ENCODE measurements at regions not wholly inside any gene's neighbourhood (a gene's known extent, or its start where the extent isn't known, plus 50 kb on each side); places are given as distances from the start of the nearest gene placed in this dataset.

GRCh38 chr14:97624985-97625384, 827.8 kb downstream of the VRK1 start:
- no peak for DNase-seq (ENCODE audit: low read depth, low spot score)
- TF ChIP-seq YY1 (IDR thresholded peaks at IDR 0.05; ENCODE audit: insufficient read depth, insufficient read length) = no peak

GRCh38 chr14:97625477-97625876, 828.3 kb downstream of the VRK1 start:
- no peak for DNase-seq (ENCODE audit: low read depth, low spot score)
- no peak for TF ChIP-seq SUZ12 (IDR thresholded peaks at IDR 0.05; ENCODE audit: extremely low read depth, insufficient read depth, insufficient read length)
- TF ChIP-seq YY1 (IDR thresholded peaks at IDR 0.05; ENCODE audit: insufficient read depth, insufficient read length) = no peak
- TF ChIP-seq ZNF274 (IDR thresholded peaks at IDR 0.05; ENCODE audit: low read depth, low read length) = no peak
- H3K27me3 ChIP-seq (ENCODE audit: insufficient read depth, insufficient read length) = no peaks in the 10 kb centered on the region
- H3K36me3 ChIP-seq (ENCODE audit: insufficient read depth, insufficient read length, low read length) = no peaks in the 10 kb centered on the region
- no peak overlapping the region for H3K4me3 ChIP-seq (ENCODE audit: insufficient read length, low read depth)
- no peaks in the 10 kb centered on the region for H3K4me1 ChIP-seq (ENCODE audit: insufficient read depth, insufficient read length)
- no peak overlapping the region for H3K9ac ChIP-seq (ENCODE audit: insufficient read length, low read depth)
- no peaks in the 10 kb centered on the region; the same call in 1 of the 2 replicates for H3K9me3 ChIP-seq (ENCODE audit: insufficient read depth, low read length)

More at GRCh38 chr14:97624985-97625384, 827.8 kb downstream of the VRK1 start:
- no peaks in the 10 kb centered on the region for H3K4me1 ChIP-seq (ENCODE audit: insufficient read depth, insufficient read length)
- H3K9me3 ChIP-seq (ENCODE audit: insufficient read depth, low read length) = no peaks in the 10 kb centered on the region; the same call in 1 of the 2 replicates
- no peaks in the 10 kb centered on the region for H3K27me3 ChIP-seq (ENCODE audit: insufficient read depth, insufficient read length)
- no peaks in the 10 kb centered on the region for H3K36me3 ChIP-seq (ENCODE audit: insufficient read depth, insufficient read length, low read length)
- H3K9ac ChIP-seq (ENCODE audit: insufficient read length, low read depth) = no peak overlapping the region
- no peak overlapping the region for H3K4me3 ChIP-seq (ENCODE audit: insufficient read length, low read depth)

GRCh38 chr14:97626088-97626487, 828.9 kb downstream of the VRK1 start:
- TF ChIP-seq YY1 (IDR thresholded peaks at IDR 0.05; ENCODE audit: insufficient read depth, insufficient read length) (no peak), ZNF274 (IDR thresholded peaks at IDR 0.05; ENCODE audit: low read depth, low read length) (no peak), SUZ12 (IDR thresholded peaks at IDR 0.05; ENCODE audit: extremely low read depth, insufficient read depth, insufficient read length) (no peak)

GRCh38 chr14:97630249-97630648, 833.1 kb downstream of the VRK1 start:
- Histone ChIP-seq H3K4me1 (ENCODE audit: insufficient read depth, insufficient read length) (no peaks in the 10 kb centered on the region), H3K9ac (ENCODE audit: insufficient read length, low read depth) (no peak overlapping the region), H3K4me3 (ENCODE audit: insufficient read length, low read depth) (no peak overlapping the region), H3K9me3 (ENCODE audit: insufficient read depth, low read length) (no peaks in the 10 kb centered on the region; the same call in 1 of the 2 replicates), H3K36me3 (ENCODE audit: insufficient read depth, insufficient read length, low read length) (no peaks in the 10 kb centered on the region), H3K27me3 (ENCODE audit: insufficient read depth, insufficient read length) (no peaks in the 10 kb centered on the region)
- no peak for DNase-seq (ENCODE audit: low read depth, low spot score)
- TF ChIP-seq ZNF274 (IDR thresholded peaks at IDR 0.05; ENCODE audit: low read depth, low read length) (no peak), SUZ12 (IDR thresholded peaks at IDR 0.05; ENCODE audit: extremely low read depth, insufficient read depth, insufficient read length) (no peak)

More at GRCh38 chr14:97626088-97626487, 828.9 kb downstream of the VRK1 start:
- Histone ChIP-seq H3K4me1 (ENCODE audit: insufficient read depth, insufficient read length) (no peaks in the 10 kb centered on the region), H3K36me3 (ENCODE audit: insufficient read depth, insufficient read length, low read length) (no peaks in the 10 kb centered on the region), H3K9me3 (ENCODE audit: insufficient read depth, low read length) (no peaks in the 10 kb centered on the region; the same call in 1 of the 2 replicates), H3K27me3 (ENCODE audit: insufficient read depth, insufficient read length) (no peaks in the 10 kb centered on the region), H3K4me3 (ENCODE audit: insufficient read length, low read depth) (no peak overlapping the region), H3K9ac (ENCODE audit: insufficient read length, low read depth) (no peak overlapping the region)
- DNase-seq (ENCODE audit: low read depth, low spot score) = no peak

GRCh38 chr14:97633131-97633738, 836.1 kb downstream of the VRK1 start:
- H3K4me3 ChIP-seq (ENCODE audit: insufficient read length, low read depth) = no peak overlapping the region
- H3K27me3 ChIP-seq (ENCODE audit: insufficient read depth, insufficient read length) = no peaks in the 10 kb centered on the region
- peaks cover 5% of the 10 kb centered on the region for H3K4me1 ChIP-seq (ENCODE audit: insufficient read depth, insufficient read length)
- no peak for DNase-seq (ENCODE audit: low read depth, low spot score)
- H3K9me3 ChIP-seq (ENCODE audit: insufficient read depth, low read length) = no peaks in the 10 kb centered on the region
- TF ChIP-seq ZNF274 (IDR thresholded peaks at IDR 0.05; ENCODE audit: low read depth, low read length) (no peak), YY1 (IDR thresholded peaks at IDR 0.05; ENCODE audit: insufficient read depth, insufficient read length) (no peak), SUZ12 (IDR thresholded peaks at IDR 0.05; ENCODE audit: extremely low read depth, insufficient read depth, insufficient read length) (no peak)
- H3K36me3 ChIP-seq (ENCODE audit: insufficient read depth, insufficient read length, low read length) = no peaks in the 10 kb centered on the region
- H3K9ac ChIP-seq (ENCODE audit: insufficient read length, low read depth) = no peak overlapping the region

- no peak for DNase-seq (ENCODE audit: low read depth, low spot score)
- H3K27me3 ChIP-seq (ENCODE audit: insufficient read depth, insufficient read length) = no peaks in the 10 kb centered on the region
- no peaks in the 10 kb centered on the region for H3K9me3 ChIP-seq (ENCODE audit: insufficient read depth, low read length)
- H3K36me3 ChIP-seq (ENCODE audit: insufficient read depth, insufficient read length, low read length) = no peaks in the 10 kb centered on the region
- no peak overlapping the region for H3K4me3 ChIP-seq (ENCODE audit: insufficient read length, low read depth)
- H3K4me1 ChIP-seq (ENCODE audit: insufficient read depth, insufficient read length) = peaks cover 5% of the 10 kb centered on the region
- TF ChIP-seq YY1 (IDR thresholded peaks at IDR 0.05; ENCODE audit: insufficient read depth, insufficient read length) (no peak), SUZ12 (IDR thresholded peaks at IDR 0.05; ENCODE audit: extremely low read depth, insufficient read depth, insufficient read length) (no peak), ZNF274 (IDR thresholded peaks at IDR 0.05; ENCODE audit: low read depth, low read length) (no peak)
- no peak overlapping the region for H3K9ac ChIP-seq (ENCODE audit: insufficient read length, low read depth)
Observed at GRCh38 chr14:97634751-97635150, 837.6 kb downstream of the VRK1 start.

GRCh38 chr14:97638864-97639263, 841.7 kb downstream of the VRK1 start:
- peaks cover 5% of the 10 kb centered on the region for H3K4me1 ChIP-seq (ENCODE audit: insufficient read depth, insufficient read length)
- no peaks in the 10 kb centered on the region for H3K36me3 ChIP-seq (ENCODE audit: insufficient read depth, insufficient read length, low read length)
- TF ChIP-seq SUZ12 (IDR thresholded peaks at IDR 0.05; ENCODE audit: extremely low read depth, insufficient read depth, insufficient read length) = no peak
- no peak for TF ChIP-seq YY1 (IDR thresholded peaks at IDR 0.05; ENCODE audit: insufficient read depth, insufficient read length)
- TF ChIP-seq ZNF274 (IDR thresholded peaks at IDR 0.05; ENCODE audit: low read depth, low read length) = no peak
- no peak overlapping the region for H3K9ac ChIP-seq (ENCODE audit: insufficient read length, low read depth)
- H3K27me3 ChIP-seq (ENCODE audit: insufficient read depth, insufficient read length) = no peaks in the 10 kb centered on the region
- peaks cover 6% of the 10 kb centered on the region; the same call in 1 of the 2 replicates for H3K9me3 ChIP-seq (ENCODE audit: insufficient read depth, low read length)
- no peak for DNase-seq (ENCODE audit: low read depth, low spot score)
- H3K4me3 ChIP-seq (ENCODE audit: insufficient read length, low read depth) = no peak overlapping the region
